Dermis blood vessel endothelial cell (primary cell): ENCODE measurements at regions not wholly inside any gene's neighbourhood (a gene's known extent, or its start where the extent isn't known, plus 50 kb on each side); places are given as distances from the start of the nearest gene placed in this dataset.
A peak's percentile ranks its signal among the peaks of the same experiment; 100 is the strongest.

Source experiments
- DNase-seq: peaks from one replicate; pipeline ENCODE4 v3.0.0; 2010

DNA sequence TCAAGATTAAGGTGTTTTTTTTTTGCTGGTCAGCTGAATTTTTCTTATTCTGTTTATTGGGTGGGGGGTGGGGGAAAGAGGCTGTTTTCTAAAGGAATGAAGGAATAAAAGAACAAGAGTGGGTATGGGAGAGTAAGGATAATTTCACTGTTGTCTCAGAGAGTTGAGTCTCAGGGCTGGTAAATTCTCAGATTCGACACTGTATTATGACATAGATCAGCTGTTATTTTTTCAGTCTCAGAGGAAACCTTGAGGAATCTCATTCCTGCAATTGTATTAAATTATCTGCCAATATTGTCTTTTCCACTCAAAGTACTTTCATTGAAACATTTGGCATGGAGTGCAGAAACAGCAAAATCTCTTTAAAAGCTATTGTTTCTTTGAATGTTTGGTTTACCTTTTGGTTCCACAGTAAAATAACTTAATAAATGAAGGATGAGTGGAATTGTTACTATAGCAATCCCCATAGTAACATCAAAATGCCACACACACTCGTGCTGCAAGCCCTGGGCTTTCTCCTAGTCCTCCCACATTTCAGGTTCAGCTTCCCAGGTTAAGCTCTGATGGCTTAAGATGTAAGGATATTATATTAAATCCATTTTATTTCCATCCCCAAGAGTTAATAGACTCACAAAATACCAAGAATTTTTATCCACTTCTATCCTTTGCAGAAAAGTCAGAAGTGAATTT, 478.7 kb upstream of the TCF4 start:
- DNase-seq, result no peak

DNA sequence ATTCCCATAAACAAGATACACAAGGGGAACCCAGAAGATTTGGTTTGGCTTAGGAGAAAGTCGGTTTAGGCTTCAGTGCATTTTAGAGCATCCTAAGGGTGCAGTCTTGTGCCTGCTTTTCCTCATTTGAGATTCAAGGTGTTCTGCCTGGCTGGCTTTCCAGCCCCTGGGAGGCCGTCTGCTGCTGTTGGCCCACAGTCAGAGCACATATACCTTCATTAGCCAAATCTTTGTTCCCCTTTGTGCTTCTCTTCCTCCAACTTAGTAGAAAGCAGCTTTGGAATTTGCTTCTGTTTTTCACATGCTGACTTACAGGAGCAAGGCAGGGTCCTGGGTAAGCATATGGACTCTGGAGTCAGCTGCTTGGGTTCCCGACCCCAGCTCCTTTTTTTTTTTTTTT, 477.1 kb upstream of the TCF4 start:
- DNase-seq, result no peak

DNA sequence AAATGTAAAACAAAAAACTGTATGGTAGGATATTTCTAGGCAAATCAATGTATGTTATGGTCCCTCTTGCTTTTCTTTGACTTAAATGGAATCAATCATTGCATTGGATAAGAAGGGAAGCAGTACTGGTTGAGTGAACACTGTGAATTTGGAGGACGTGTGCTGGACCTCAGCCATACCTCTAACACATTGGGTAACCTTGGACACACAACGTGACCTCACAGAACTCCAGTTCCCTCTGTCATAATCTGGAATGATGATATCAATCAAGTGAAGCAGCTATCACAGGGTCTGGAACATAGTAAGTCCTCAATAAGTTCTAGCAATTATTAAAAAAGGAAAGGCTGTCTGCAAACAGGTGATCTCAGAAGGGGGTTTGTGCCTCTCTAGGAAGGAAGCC, 474.9 kb upstream of the TCF4 start:
- no peak for DNase-seq

- no peak for DNase-seq
These were observed 473.1 kb upstream of the TCF4 start for GRCh38 chr18:56060967-56061541.

DNA sequence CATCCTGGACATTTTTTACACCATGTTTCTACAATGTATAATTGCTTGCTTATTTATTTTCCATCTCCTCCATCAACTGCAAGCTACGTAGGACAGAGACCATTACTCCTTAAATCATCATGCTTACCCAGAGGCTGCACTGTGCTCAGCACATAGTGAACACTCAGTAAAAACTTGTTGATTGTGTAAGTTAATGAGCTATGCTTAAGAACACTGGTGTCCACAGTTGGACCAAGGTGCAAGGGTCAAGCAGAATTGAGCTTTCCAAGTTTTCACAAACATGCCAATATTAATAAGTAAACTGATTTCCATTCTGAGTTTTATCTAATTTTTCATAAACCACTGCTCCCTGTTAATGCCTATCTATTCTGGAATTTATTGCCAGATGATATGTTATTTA, 464.2 kb upstream of the TCF4 start:
- DNase-seq, result no peak

DNA sequence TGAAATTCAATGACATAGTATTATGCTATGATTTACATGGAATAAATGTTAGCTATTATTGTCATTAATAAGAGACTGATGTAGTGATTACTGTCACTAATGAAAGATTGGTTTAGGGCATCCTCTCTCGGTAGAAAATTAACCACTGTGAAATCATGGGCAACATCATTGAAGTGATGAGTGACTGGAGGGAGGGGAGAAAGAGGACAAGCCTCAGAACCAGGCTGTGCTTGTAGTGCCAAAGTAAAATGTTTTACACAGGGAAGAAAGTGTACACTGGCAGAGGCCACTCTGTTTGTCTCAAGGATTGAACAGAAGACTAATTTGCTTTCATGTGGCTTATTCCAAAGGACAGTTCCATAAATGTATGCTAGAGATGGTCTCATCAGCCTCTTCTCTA, 456.2 kb upstream of the TCF4 start:
- DNase-seq, result no peak

GRCh38 chr18:56043641-56044061, 455.7 kb upstream of the TCF4 start:
- DNase-seq, result peak; percentile 7

DNA sequence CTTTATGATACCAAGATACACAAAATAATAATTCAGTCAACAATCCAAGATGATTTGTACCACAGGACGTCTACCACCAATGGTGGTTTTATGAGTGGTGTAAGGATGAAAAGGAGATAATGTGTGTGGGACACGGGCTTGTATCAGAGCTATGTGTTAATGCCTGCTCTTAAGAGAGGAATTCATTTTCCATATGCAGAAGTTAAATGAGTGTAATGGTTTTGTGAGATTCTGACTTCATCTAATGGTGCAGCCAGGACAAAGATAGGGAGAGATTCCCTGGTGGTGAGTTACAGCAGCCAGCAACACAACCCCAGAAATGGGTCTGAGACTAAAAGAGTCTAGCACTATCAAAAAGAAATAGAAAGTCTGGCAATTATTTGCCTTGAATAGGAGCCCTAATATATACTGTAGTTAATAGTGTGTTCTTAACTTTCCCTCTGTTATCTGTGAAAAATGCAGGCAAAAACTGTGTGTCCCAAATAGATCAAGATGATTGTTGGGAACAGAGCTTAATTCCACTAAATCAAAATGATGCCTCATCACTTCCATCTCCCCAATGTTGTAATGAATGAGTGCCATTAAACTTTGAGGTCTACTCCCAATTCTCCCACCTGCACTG, 455.0 kb upstream of the TCF4 start:
- no peak for DNase-seq

DNA sequence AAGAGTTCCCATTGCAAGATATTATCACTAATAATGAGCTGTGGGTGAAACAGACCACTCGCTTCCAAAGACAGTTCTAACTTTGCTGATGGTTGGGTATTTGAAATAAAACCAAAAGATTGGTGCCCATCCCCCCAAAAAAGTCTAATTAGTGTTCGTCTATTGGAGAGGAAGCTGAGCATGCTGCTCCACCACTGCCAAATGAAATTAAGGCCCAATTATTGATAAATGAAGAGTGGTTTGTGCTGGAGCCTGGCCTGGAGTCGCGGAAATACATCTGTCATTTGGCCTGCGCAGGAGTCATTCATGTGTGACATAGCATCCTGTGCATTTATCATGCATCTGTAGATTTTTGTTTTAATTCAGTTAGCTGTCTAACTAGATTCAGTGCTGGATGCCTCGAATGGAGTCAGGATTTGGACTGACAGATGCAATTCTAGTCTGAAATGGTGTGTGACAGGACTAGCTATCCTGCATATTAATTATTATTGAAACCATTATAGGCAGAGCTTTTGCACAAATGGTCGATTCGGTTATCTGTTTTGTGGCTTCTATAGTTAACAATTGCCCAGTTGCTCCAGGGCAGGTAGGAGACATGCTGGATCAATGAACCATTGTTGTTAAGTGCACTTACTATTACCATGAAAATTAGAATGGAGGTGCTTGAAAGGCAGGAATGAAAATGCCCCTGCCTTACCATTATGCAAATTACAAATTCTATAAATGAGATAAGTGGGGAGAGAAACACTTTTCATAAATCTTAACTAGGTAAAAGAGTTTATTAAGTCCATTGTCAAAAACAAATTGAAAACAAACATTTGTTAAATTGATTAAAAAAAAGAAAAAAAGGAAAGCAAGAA, 450.4 kb upstream of the TCF4 start:
- no peak for DNase-seq

DNA sequence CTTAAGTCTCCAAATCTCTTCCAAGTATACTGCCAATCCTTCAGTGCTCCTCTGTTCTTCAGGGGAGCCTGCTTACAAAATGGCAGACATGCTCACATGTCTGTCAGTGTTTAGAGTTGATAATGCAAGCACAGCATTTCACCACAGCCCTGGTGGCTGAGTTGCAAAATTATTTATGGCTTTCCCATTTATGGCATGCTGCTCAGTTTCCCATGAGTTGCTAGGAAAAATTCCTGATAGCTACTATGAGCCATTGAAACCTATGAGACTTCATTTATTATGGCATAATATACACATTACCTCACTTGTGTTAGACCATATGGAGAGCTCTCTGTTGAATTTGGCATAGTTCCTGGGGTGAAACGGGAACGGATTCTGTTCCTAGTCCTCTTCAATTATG, 448.7 kb upstream of the TCF4 start:
- DNase-seq, result no peak

DNA sequence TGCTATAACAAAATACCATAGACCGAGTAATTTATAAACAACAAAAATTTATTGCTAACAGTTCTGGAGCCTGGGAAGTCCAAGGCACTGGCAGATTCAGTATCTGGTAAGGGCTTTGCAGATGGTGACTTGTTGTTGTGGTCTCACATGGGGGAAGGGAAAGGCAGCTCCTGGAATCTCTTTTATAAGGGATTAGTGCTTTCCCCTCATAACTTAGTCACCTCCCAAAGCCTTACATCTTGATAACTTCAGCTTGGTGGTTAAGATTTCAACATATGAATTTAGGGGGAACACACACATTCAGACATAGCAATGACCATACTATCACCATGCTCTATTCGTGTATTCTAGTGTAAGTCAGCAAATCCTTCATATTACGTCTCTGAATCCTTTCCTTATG, 447.6 kb upstream of the TCF4 start:
- no peak for DNase-seq

DNA sequence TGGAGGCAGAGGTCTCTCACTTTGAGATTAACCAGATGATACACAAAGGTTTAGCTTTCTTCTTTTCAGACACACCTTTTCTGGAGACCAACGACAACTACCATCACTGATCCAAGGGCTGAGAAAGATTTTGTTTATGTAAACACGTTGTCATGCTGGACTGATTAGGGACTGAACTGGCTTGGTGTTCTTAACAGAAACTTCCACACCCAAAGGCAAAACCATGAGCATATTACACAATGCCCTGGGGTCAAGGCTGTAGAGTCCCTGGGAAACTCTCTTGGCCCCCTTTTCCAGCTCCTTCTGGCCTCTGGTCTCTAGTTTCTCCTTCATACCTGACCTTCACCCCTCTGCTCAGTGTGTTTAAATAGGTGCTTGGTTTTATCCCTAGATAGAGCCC, 447.0 kb upstream of the TCF4 start:
- DNase-seq, result no peak

DNA sequence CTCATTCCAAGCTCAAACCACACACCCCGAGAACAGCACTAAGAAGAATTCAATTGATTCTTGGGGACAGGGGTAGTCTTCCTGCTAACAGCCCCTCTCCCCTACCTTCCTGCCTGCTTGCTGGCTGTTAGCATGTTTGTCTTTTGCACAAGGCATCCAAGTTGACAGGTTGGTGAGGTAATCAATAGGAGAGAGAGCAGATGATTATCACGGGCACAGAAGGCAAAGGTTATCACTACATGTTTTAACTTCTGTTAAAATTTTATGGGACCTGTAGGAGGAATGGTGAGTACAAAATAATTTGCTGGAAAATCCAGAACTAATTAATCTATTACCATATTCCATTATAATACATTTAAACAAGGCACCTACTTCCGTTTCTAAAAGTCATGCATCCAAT, 442.1 kb upstream of the TCF4 start:
- DNase-seq, result no peak

GRCh38 chr18:56028514-56028913, 440.5 kb upstream of the TCF4 start:
- DNase-seq, result peak; percentile 6

GRCh38 chr18:56026509-56026908, 438.5 kb upstream of the TCF4 start:
- DNase-seq, result peak; percentile 12

- DNase-seq, result peak; percentile 63
These were observed 433.8 kb upstream of the TCF4 start for GRCh38 chr18:56021809-56022195.

DNA sequence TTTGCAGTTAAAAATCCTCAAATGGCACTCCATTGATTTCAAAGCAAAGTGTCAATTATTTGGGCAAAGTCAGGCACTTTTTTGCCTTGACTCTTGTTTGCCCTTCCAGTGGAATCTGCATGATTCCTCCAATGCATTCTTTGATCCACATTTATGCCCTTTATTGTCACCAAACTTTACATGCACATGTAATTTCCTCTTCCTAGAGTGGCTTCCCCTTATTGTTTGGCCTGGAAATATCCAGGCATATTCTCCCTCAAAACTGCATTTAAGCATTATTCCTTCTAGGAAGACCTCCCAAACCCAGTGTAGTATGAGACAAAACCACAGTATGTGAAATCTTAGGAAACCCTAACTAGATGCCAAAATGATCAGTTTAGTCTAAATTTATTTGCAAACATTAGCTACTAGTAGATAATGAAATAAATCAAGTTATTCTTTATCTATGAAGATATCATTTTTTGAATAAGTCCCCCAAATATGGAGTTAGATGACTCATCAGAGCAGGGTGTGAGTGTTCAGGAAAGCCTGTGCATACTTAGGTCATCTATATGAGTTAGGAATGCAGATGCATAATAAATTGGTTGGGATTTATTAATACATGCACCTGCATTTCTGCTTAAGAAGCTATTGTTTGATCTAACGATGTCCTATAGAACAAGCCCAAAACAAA, 433.3 kb upstream of the TCF4 start:
- peak; percentile 78 for DNase-seq

- DNase-seq, result peak; percentile 49
These were observed 431.9 kb upstream of the TCF4 start for GRCh38 chr18:56019908-56020307.

DNA sequence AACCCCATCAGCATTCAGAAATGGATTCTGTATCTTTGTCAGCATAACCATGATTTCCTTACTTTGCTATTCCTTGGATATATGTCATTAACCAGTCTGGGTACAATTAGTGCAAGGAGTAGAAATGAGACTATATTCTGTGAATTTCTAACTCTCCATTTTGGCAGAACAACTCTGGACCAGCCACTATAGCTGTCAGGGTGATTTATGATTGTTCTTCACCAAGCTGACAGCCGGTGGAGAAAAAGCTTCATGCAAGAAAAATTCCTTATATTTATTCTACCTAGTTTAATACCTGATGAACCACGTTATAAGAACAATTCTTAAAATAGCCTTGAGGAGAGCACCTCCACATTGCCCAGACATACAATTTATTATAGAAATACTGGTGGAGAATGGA, 431.2 kb upstream of the TCF4 start:
- no peak for DNase-seq

GRCh38 chr18:56009411-56009810, 421.4 kb upstream of the TCF4 start:
- no peak for DNase-seq

- DNase-seq, result no peak
These were observed 415.7 kb upstream of the TCF4 start for GRCh38 chr18:56003720-56004088.

DNA sequence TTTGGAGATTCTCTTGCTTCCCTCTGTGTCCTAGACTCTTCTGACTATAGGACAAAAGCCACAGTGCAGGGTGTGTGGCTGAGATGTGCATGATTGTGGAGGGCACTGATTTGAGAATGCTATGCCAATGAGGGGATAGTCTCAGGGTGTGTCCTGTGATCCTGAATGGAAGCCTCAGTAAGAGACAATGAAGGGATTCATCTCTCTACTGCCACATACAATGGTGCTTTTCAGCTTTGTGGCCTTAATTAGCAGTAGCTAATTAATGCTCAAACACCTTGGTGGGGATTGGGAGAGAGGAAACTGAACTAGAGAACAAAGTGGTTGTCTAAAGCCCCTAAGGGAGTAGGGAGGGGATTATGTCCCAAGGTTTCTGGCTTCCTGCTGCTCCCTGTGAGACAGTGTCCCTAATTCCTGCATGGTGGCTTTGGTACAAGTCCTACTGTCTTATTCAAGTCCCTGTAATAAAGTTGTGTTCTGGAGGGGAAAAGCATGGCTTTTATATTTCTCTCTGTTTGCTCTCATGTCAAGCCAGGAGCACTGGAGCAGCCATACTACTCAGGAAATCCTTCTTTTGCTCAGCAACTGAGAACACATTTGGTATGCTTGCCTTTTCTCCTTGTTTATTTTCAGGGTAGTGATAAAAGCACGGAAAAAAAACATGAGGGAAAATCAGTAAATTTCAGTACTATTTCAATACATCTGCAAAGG, 415.2 kb upstream of the TCF4 start:
- no peak for DNase-seq
